ENCODE measurements at regions not wholly inside any gene's neighbourhood (a gene's known extent, or its start where the extent isn't known, plus 50 kb on each side); places are given as distances from the start of the nearest gene placed in this dataset.
"Not testable (repeated sequence)": the region's sequence is repeated elsewhere in the genome, so short reads cannot be mapped to it uniquely, and the experiment has no call there.

DNA sequence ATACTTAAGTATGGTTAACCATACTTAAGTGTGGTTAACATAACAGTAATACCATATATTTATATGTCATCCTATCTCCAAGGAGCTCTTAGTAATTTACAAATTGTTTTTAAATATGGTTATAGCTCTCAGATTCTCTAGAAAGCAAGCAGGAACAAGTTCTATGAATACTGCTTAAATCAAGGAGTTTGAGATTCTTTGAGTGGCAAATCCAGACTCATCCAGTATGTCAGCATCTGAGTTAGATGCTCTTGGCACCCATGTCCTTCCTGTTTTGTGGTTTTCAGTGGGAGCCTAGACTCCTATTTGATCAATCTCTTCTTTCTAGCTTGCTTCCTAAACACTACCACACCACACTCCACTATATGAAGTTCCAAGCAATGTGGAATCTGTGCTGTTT lies 114.7 kb upstream of the GDNF start:
- DNase-seq: no peak

- no peak for DNase-seq
Observed at GRCh38 chr5:37951946-37952721, 112.3 kb upstream of the GDNF start.

DNA sequence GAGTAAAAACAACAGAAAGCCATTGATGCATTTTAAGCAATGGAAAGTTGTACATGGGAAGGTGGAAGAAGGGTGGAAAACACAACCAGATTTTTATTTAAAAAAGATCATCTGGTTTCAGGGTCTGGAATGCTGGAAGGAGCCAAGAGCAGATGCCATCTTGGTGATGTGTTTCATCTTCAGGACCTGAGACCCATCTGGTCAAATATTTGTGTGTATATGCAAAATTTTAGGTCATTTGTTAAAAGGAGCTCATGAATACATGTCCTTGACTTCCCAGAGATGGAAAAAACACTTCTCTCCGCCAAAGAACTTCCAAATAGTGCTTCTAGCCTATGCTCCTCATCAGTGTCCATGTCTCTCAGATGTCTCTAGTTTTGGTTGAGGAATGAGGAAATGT lies 110.6 kb upstream of the GDNF start:
- no peak for DNase-seq

- no peak for DNase-seq
Observed at GRCh38 chr5:37945446-37945845, 105.6 kb upstream of the GDNF start.

DNA sequence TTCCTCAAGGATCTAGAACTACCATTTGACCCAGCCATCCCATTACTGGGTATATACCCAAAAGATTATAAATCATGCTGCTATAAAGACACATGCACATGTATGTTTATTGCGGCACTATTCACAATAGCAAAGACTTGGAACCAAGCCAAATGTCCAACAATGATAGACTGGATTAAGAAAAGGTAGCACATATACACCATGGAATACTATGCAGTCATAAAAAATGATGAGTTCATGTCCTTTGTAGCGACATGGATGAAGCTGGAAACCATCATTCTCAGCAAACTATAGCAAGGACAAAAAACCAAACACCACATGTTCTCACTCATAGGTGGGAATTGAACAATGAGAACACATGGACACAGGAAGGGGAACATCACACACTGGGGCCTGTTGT lies 103.3 kb upstream of the GDNF start:
- not testable (repeated sequence) for DNase-seq

GRCh38 chr5:37940931-37941623 lies 101.2 kb upstream of the GDNF start:
- no peak for DNase-seq

DNA sequence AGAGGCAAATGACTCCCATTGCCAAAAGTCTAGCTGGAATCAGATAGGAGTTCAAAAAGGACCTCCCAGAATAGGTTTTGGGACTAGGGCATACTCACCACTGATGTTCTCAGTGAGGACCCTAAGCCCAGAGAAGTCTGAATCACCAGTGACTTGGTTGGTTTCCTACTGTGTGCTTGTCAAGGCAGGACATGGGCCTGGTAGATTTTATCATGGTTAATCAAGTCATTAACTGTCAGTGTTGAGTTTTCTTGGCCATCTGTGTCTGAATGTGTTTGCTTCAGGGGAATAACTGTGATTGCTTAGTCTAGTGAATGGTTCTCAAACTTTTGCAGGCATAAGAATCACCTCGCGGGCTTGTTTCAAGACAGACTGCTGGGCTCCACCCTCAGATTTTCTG lies 99.0 kb upstream of the GDNF start:
- no peak for DNase-seq

DNA sequence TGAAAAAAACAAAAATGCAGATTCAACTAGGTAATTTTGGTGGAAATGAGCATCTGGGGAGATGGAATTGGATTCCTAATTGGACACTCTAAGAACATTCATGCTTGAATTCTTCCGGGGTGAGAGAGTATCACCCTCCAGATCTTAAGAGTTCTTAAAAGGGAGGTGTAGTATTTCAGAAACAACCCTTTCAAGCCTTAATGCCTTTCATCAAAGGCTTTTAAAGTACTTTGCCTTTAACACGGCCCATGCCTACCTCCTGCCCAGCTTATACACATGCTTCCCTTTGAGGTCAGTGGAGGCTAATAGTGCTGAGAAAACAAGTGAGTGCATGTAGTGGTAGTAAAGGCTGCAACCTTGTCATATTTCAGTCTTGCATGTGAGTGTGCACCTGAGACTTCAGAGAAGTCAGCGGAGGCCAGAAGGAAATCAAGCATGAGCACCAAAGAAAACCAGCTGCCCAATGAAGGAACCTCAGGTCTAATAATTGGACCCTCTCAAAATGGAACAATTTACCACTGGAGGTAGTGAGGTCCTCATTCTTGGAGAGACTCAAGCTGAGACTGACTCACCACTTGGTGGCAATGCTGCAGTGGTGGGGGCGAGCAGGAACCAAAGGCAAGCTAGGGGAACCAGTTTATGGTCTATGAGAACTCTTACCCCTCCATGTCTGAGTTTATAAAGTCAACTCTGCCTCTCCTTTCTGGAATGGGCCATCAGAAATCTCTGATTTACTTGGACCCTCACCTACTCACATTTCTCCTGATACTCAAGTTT lies 98.4 kb upstream of the GDNF start:
- DNase-seq: no peak

- DNase-seq: no peak
Observed at GRCh38 chr5:37936091-37936490, 96.2 kb upstream of the GDNF start.

DNA sequence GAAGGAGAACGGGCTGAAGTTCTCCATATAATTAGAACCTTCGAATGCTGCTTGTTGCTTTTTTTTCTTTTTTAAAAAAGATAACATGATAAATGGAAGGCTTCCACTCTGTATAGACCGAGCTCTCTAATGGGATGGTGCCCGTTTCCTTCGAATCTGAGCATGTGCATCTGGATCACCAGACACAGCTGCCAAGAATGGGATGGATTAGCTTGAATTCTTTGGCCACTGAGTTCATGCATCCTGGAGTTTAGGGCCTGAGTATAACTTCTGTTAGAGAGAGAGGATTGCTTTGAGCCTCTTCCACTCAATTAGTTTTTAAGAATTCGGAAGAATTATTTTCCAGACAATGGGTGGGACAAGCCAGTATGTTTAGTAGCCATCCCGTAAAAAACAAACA lies 93.7 kb upstream of the GDNF start:
- DNase-seq: no peak

DNA sequence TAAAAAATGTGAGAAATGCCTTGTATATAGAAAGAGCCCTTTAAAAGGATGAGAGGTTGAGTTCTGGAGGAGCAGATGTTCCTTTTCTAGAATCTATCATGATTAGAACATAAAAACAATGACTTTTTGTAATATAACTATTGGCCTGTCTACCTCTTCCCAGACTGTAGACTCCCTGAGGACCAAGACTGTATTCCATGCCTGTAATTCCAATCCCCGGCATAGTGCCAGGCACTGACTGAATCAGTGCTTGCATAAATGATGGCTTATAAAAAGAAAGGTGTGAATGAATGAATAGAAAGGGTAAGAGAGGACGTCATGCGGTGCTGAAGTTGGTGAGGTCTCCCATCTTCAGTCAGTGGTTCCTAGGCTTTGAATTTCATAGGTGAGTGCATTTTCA lies 92.6 kb upstream of the GDNF start:
- DNase-seq: no peak

DNA sequence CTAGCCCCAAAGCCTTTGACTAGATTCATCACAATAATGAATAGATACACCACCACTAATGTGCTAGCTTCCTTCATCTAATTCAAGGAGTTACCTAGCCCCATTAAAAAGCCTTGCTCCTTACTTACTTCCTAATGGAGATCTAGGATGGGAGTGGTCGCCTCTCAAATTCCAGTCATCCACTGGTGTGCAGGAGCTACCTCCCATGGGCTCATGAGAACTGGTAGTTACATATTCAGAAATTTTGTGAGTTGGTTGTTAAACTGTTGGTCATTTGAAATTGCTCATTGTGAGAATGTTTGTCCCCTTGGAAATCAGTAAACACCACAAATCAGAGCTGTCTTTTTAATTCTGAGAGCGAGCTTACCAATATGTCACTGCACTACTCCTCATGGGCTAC lies 91.7 kb upstream of the GDNF start:
- no peak for DNase-seq

GRCh38 chr5:37930350-37930749 lies 90.5 kb upstream of the GDNF start:
- DNase-seq: no peak

GRCh38 chr5:37929791-37930190 lies 90.0 kb upstream of the GDNF start:
- DNase-seq: no peak

- DNase-seq: not testable (repeated sequence)
Observed at GRCh38 chr5:37927753-37928152, 87.9 kb upstream of the GDNF start.

DNA sequence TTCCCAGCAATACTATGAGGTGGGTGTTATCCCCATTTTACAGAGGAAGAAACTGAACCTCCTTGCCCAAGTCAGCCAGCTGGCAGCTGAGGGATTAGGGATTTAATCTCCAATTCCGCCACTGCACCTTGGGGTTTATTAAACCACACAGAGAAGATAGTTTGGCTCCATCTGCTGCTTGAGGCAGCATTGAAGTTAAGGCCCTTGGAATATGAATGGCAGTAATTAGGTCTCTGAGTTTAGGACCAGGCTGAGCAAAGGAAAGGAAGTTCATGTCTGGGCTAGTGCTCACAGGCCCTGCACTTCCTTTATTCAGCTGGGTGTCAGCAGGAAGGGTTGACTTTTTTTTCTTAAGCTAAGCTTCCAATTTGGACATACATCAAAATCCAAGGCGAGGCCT lies 86.9 kb upstream of the GDNF start:
- DNase-seq: peak; percentile 1

- no peak for DNase-seq
Observed at GRCh38 chr5:37921452-37921851, 81.6 kb upstream of the GDNF start.

GRCh38 chr5:37918424-37918823 lies 78.6 kb upstream of the GDNF start:
- no peak for DNase-seq

- no peak for DNase-seq
Observed at GRCh38 chr5:37916525-37916924, 76.7 kb upstream of the GDNF start.

- DNase-seq: no peak
Observed at GRCh38 chr5:37915097-37915736, 75.4 kb upstream of the GDNF start.

DNA sequence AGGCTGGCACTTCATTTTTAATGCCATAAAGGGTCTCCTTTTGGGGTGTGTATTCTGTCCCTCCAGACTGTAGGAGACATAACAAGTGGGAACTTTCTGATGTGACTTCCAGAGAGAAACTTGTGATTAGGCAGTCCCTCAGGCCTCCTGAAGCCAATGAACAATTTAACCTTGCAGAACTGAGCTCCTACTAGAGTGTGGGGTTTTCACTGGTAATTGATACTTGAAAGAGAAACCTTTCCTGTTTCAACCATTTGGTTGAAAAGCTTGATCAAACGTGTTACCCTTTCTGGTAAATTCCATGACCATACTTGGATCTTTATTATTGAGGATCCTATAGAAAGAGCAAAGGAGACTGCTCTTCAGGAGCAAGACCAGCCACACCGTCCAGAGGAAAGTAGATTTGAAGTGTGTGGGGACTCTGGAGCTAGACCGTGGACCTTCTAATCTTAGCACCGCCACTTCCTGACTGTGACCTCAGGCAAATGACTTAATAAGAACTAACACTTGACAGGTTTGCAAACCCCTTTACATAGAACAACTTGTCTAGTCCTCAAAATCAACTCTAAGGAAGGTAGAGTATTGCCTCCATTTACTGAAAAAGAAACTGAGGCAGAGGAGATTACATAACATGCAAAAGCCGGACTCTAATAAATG lies 69.9 kb upstream of the GDNF start:
- DNase-seq: not testable (repeated sequence)

- DNase-seq: no peak
Observed at GRCh38 chr5:37906416-37906815, 66.6 kb upstream of the GDNF start.

- DNase-seq: no peak
Observed at GRCh38 chr5:37905230-37905629, 65.4 kb upstream of the GDNF start.

Data from HCEC 1CT (cell line).